ENCODE measurements at regions not wholly inside any gene's neighbourhood (a gene's known extent, or its start where the extent isn't known, plus 50 kb on each side); places are given as distances from the start of the nearest gene placed in this dataset.

GRCh38 chr3:135366816-135367215 lies 571.8 kb downstream of the EPHB1 start:
- Histone ChIP-seq H3K4me1 (ENCODE audit: insufficient read depth, low read length, poor library complexity, severe bottlenecking) (no peaks in the 10 kb centered on the region), H3K79me2 (ENCODE audit: insufficient read depth, low read depth, low read length) (no peaks in the 10 kb centered on the region), H3K4me2 (ENCODE audit: low read length) (no peak overlapping the region), H3K36me3 (ENCODE audit: insufficient read depth, low read length) (no peaks in the 10 kb centered on the region), H3K9me3 (ENCODE audit: low read length) (no peaks in the 10 kb centered on the region), H3K9me2 (ENCODE audit: insufficient read depth, low read length) (no peaks in the 10 kb centered on the region), H2AFZ (ENCODE audit: low read length) (no peak overlapping the region), H3K27ac (ENCODE audit: low read depth, low read length, poor library complexity, severe bottlenecking) (no peak overlapping the region), H3K4me3 (ENCODE audit: low read depth, low read length, poor library complexity, severe bottlenecking) (no peak overlapping the region), H4K20me1 (ENCODE audit: insufficient read depth, low read length) (no peaks in the 10 kb centered on the region)
- intact Hi-C loops (cut with micrococcal nuclease; ENCODE audit: unreplicated experiment): no loop called here
- no peak for DNase-seq (ENCODE audit: low spot score)
- BruUV-seq (replicated peaks): no TSS peak
- ChIA-PET CTCF (ENCODE audit: unreplicated experiment) (no interaction called here), POLR2A (no interaction called here)
- no peak for TF ChIP-seq CTCF (conservative IDR thresholded peaks at IDR 0.05; ENCODE audit: low read length)
- TF ChIP-seq EZH2phosphoT487 (IDR thresholded peaks at IDR 0.05; ENCODE audit: borderline replicate concordance, low read depth, low read length): no peak

- Histone ChIP-seq H4K20me1 (ENCODE audit: insufficient read depth, low read length) (no peaks in the 10 kb centered on the region), H3K4me3 (ENCODE audit: low read depth, low read length, poor library complexity, severe bottlenecking) (no peak overlapping the region), H3K4me2 (ENCODE audit: low read length) (no peak overlapping the region), H3K27ac (ENCODE audit: low read depth, low read length, poor library complexity, severe bottlenecking) (no peak overlapping the region), H3K9me3 (ENCODE audit: low read length) (no peaks in the 10 kb centered on the region), H2AFZ (ENCODE audit: low read length) (no peak overlapping the region), H3K9me2 (ENCODE audit: insufficient read depth, low read length) (no peaks in the 10 kb centered on the region), H3K4me1 (ENCODE audit: insufficient read depth, low read length, poor library complexity, severe bottlenecking) (no peaks in the 10 kb centered on the region), H3K79me2 (ENCODE audit: insufficient read depth, low read depth, low read length) (no peaks in the 10 kb centered on the region), H3K36me3 (ENCODE audit: insufficient read depth, low read length) (no peaks in the 10 kb centered on the region)
- intact Hi-C loops (cut with micrococcal nuclease; ENCODE audit: unreplicated experiment): no loop called here
- BruUV-seq (replicated peaks): no TSS peak
- TF ChIP-seq EZH2phosphoT487 (IDR thresholded peaks at IDR 0.05; ENCODE audit: borderline replicate concordance, low read depth, low read length) (no peak), CTCF (conservative IDR thresholded peaks at IDR 0.05; ENCODE audit: low read length) (no peak)
- ChIA-PET POLR2A (no interaction called here), CTCF (ENCODE audit: unreplicated experiment) (no interaction called here)
- no peak for DNase-seq (ENCODE audit: low spot score)
These were observed 573.3 kb downstream of the EPHB1 start for GRCh38 chr3:135368316-135368715.

GRCh38 chr3:135368781-135369180 lies 573.7 kb downstream of the EPHB1 start:
- no peak overlapping the region for H3K4me2 ChIP-seq (ENCODE audit: low read length)
- H3K9me3 ChIP-seq (ENCODE audit: low read length): no peaks in the 10 kb centered on the region
- ChIA-PET POLR2A (no interaction called here), CTCF (ENCODE audit: unreplicated experiment) (no interaction called here)
- H3K4me3 ChIP-seq (ENCODE audit: low read depth, low read length, poor library complexity, severe bottlenecking): no peak overlapping the region
- H3K36me3 ChIP-seq (ENCODE audit: insufficient read depth, low read length): no peaks in the 10 kb centered on the region
- no peaks in the 10 kb centered on the region for H3K79me2 ChIP-seq (ENCODE audit: insufficient read depth, low read depth, low read length)
- intact Hi-C loops (cut with micrococcal nuclease; ENCODE audit: unreplicated experiment): no loop called here
- no peaks in the 10 kb centered on the region for H3K4me1 ChIP-seq (ENCODE audit: insufficient read depth, low read length, poor library complexity, severe bottlenecking)
- DNase-seq (ENCODE audit: low spot score): no peak
- H4K20me1 ChIP-seq (ENCODE audit: insufficient read depth, low read length): no peaks in the 10 kb centered on the region
- no peak overlapping the region for H3K27ac ChIP-seq (ENCODE audit: low read depth, low read length, poor library complexity, severe bottlenecking)
- no TSS peak for BruUV-seq (replicated peaks)
- H2AFZ ChIP-seq (ENCODE audit: low read length): no peak overlapping the region
- TF ChIP-seq CTCF (conservative IDR thresholded peaks at IDR 0.05; ENCODE audit: low read length) (no peak), EZH2phosphoT487 (IDR thresholded peaks at IDR 0.05; ENCODE audit: borderline replicate concordance, low read depth, low read length) (no peak)
- no peaks in the 10 kb centered on the region for H3K9me2 ChIP-seq (ENCODE audit: insufficient read depth, low read length)

All from OCI-LY7 (cell line).